Activated T-helper 17 cell treated with anti-CD3 and anti-CD28 coated beads, Interleukin-2, amount 50 U/mL, for 72 hours (primary cell): ENCODE measurements at regions not wholly inside any gene's neighbourhood (a gene's known extent, or its start where the extent isn't known, plus 50 kb on each side); places are given as distances from the start of the nearest gene placed in this dataset.
"Not testable (repeated sequence)": the region's sequence is repeated elsewhere in the genome, so short reads cannot be mapped to it uniquely, and the experiment has no call there.

ENCODE experiments used
- ATAC-seq: fragments of 150-1000 bp; cut with Tn5 transposase; replicated peaks from 2 replicates; pipeline ENCODE4 v1.10.0; 2021; ENCODE audit warnings: mild to moderate bottlenecking, moderate library complexity
- H3K27ac Mint-ChIP-seq: one replicate; pipeline ENCODE4 v1.8.0; 2022; ENCODE audit warnings: mixed read lengths
- H3K27me3 Mint-ChIP-seq: one replicate; pipeline ENCODE4 v1.8.0; 2022; ENCODE audit warnings: mixed read lengths
- H3K36me3 Mint-ChIP-seq: one replicate; pipeline ENCODE4 v1.8.0; 2022; ENCODE audit warnings: low read depth, mild to moderate bottlenecking, mixed read lengths
- H3K4me1 Mint-ChIP-seq: one replicate; pipeline ENCODE4 v1.8.0; 2022; ENCODE audit warnings: mixed read lengths
- H3K4me3 Mint-ChIP-seq: one replicate; pipeline ENCODE4 v1.8.0; 2022; ENCODE audit warnings: mild to moderate bottlenecking, mixed read lengths
- H3K9me3 Mint-ChIP-seq: one replicate; pipeline ENCODE4 v1.8.0; 2022; ENCODE audit warnings: mixed read lengths

- Mint-ChIP-seq H3K4me1 (no peaks in the 10 kb centered on the region), H3K9me3 (no peaks in the 10 kb centered on the region), H3K4me3 (no peak overlapping the region), H3K27me3 (no peaks in the 10 kb centered on the region), H3K36me3 (no peaks in the 10 kb centered on the region), H3K27ac (no peak overlapping the region)
- ATAC-seq: no peak
Measured at GRCh38 chr20:7171911-7172310, 404.4 kb downstream of the BMP2 start.

GRCh38 chr20:7174554-7174953, 407.1 kb downstream of the BMP2 start:
- H3K36me3 Mint-ChIP-seq: no peaks in the 10 kb centered on the region
- H3K27ac Mint-ChIP-seq: no peak overlapping the region
- peaks cover 6% of the 10 kb centered on the region for H3K9me3 Mint-ChIP-seq
- no peaks in the 10 kb centered on the region for H3K4me1 Mint-ChIP-seq
- no peaks in the 10 kb centered on the region for H3K27me3 Mint-ChIP-seq
- ATAC-seq: no peak
- no peak overlapping the region for H3K4me3 Mint-ChIP-seq

- not testable (repeated sequence) for H3K27me3 Mint-ChIP-seq, H3K27ac Mint-ChIP-seq, H3K36me3 Mint-ChIP-seq, H3K4me3 Mint-ChIP-seq, ATAC-seq, H3K4me1 Mint-ChIP-seq
- peaks cover 12% of the 10 kb centered on the region for H3K9me3 Mint-ChIP-seq
Measured at GRCh38 chr20:7175827-7176226, 408.3 kb downstream of the BMP2 start.

- Mint-ChIP-seq H3K4me1 (no peaks in the 10 kb centered on the region), H3K27me3 (no peaks in the 10 kb centered on the region), H3K4me3 (no peak overlapping the region), H3K9me3 (peaks cover 17% of the 10 kb centered on the region), H3K27ac (no peak overlapping the region), H3K36me3 (no peaks in the 10 kb centered on the region)
- ATAC-seq: no peak
Measured at GRCh38 chr20:7178004-7178403, 410.5 kb downstream of the BMP2 start.

GRCh38 chr20:7180256-7181045, 413.0 kb downstream of the BMP2 start:
- no peaks in the 10 kb centered on the region for H3K27me3 Mint-ChIP-seq
- H3K9me3 Mint-ChIP-seq: peaks cover 28% of the 10 kb centered on the region
- no peak overlapping the region for H3K27ac Mint-ChIP-seq
- no peak overlapping the region for H3K4me3 Mint-ChIP-seq
- ATAC-seq: no peak
- H3K36me3 Mint-ChIP-seq: no peaks in the 10 kb centered on the region
- no peaks in the 10 kb centered on the region for H3K4me1 Mint-ChIP-seq

GRCh38 chr20:7189231-7189630, 421.7 kb downstream of the BMP2 start:
- ATAC-seq: no peak
- Mint-ChIP-seq H3K27me3 (no peaks in the 10 kb centered on the region), H3K36me3 (no peaks in the 10 kb centered on the region), H3K27ac (no peak overlapping the region), H3K4me1 (no peaks in the 10 kb centered on the region), H3K9me3 (peaks cover 19% of the 10 kb centered on the region), H3K4me3 (no peak overlapping the region)

GRCh38 chr20:7193681-7194080, 426.2 kb downstream of the BMP2 start:
- H3K27ac Mint-ChIP-seq: no peak overlapping the region
- no peaks in the 10 kb centered on the region for H3K27me3 Mint-ChIP-seq
- no peak for ATAC-seq
- peaks cover 22% of the 10 kb centered on the region for H3K9me3 Mint-ChIP-seq
- H3K36me3 Mint-ChIP-seq: no peaks in the 10 kb centered on the region
- no peak overlapping the region for H3K4me3 Mint-ChIP-seq
- no peaks in the 10 kb centered on the region for H3K4me1 Mint-ChIP-seq

- H3K4me3 Mint-ChIP-seq: no peak overlapping the region
- H3K27ac Mint-ChIP-seq: no peak overlapping the region
- peaks cover 18% of the 10 kb centered on the region for H3K9me3 Mint-ChIP-seq
- no peaks in the 10 kb centered on the region for H3K4me1 Mint-ChIP-seq
- ATAC-seq: no peak
- no peaks in the 10 kb centered on the region for H3K27me3 Mint-ChIP-seq
- no peaks in the 10 kb centered on the region for H3K36me3 Mint-ChIP-seq
Measured at GRCh38 chr20:7195704-7196103, 428.2 kb downstream of the BMP2 start.

GRCh38 chr20:7196481-7196880, 429.0 kb downstream of the BMP2 start:
- H3K4me1 Mint-ChIP-seq: no peaks in the 10 kb centered on the region
- H3K4me3 Mint-ChIP-seq: no peak overlapping the region
- no peaks in the 10 kb centered on the region for H3K36me3 Mint-ChIP-seq
- no peak for ATAC-seq
- peaks cover 12% of the 10 kb centered on the region for H3K9me3 Mint-ChIP-seq
- no peaks in the 10 kb centered on the region for H3K27me3 Mint-ChIP-seq
- H3K27ac Mint-ChIP-seq: no peak overlapping the region

- no peak overlapping the region for H3K27ac Mint-ChIP-seq
- no peaks in the 10 kb centered on the region for H3K4me1 Mint-ChIP-seq
Measured at GRCh38 chr20:7199861-7200260, 432.4 kb downstream of the BMP2 start.

GRCh38 chr20:7207186-7207798, 439.8 kb downstream of the BMP2 start:
- H3K27me3 Mint-ChIP-seq: no peaks in the 10 kb centered on the region

More at GRCh38 chr20:7199861-7200260, 432.4 kb downstream of the BMP2 start:
- Mint-ChIP-seq H3K9me3 (peaks cover 16% of the 10 kb centered on the region), H3K36me3 (no peaks in the 10 kb centered on the region), H3K4me3 (no peak overlapping the region), H3K27me3 (no peaks in the 10 kb centered on the region)
- no peak for ATAC-seq

GRCh38 chr20:7210910-7211309, 443.4 kb downstream of the BMP2 start:
- H3K36me3 Mint-ChIP-seq: no peaks in the 10 kb centered on the region
- H3K27me3 Mint-ChIP-seq: no peaks in the 10 kb centered on the region
- no peak overlapping the region for H3K4me3 Mint-ChIP-seq
- peaks cover 14% of the 10 kb centered on the region for H3K9me3 Mint-ChIP-seq
- H3K4me1 Mint-ChIP-seq: no peaks in the 10 kb centered on the region
- ATAC-seq: no peak
- H3K27ac Mint-ChIP-seq: no peak overlapping the region

More at GRCh38 chr20:7207186-7207798, 439.8 kb downstream of the BMP2 start:
- H3K4me3 Mint-ChIP-seq: no peak overlapping the region
- peaks cover 14% of the 10 kb centered on the region for H3K9me3 Mint-ChIP-seq
- no peak overlapping the region for H3K27ac Mint-ChIP-seq
- H3K4me1 Mint-ChIP-seq: no peaks in the 10 kb centered on the region
- no peak for ATAC-seq
- no peaks in the 10 kb centered on the region for H3K36me3 Mint-ChIP-seq

GRCh38 chr20:7214081-7214740, 446.7 kb downstream of the BMP2 start:
- Mint-ChIP-seq H3K27ac (no peak overlapping the region), H3K36me3 (no peaks in the 10 kb centered on the region), H3K4me1 (no peaks in the 10 kb centered on the region), H3K4me3 (no peak overlapping the region), H3K9me3 (peaks cover 16% of the 10 kb centered on the region), H3K27me3 (no peaks in the 10 kb centered on the region)
- ATAC-seq: no peak

GRCh38 chr20:7217606-7218005, 450.1 kb downstream of the BMP2 start:
- H3K9me3 Mint-ChIP-seq: peaks cover 12% of the 10 kb centered on the region
- ATAC-seq: no peak

GRCh38 chr20:7220755-7221154, 453.3 kb downstream of the BMP2 start:
- Mint-ChIP-seq H3K4me1 (no peaks in the 10 kb centered on the region), H3K9me3 (peaks cover 19% of the 10 kb centered on the region), H3K27me3 (no peaks in the 10 kb centered on the region), H3K4me3 (no peak overlapping the region), H3K27ac (no peak overlapping the region), H3K36me3 (no peaks in the 10 kb centered on the region)
- no peak for ATAC-seq

More at GRCh38 chr20:7217606-7218005, 450.1 kb downstream of the BMP2 start:
- Mint-ChIP-seq H3K4me1 (no peaks in the 10 kb centered on the region), H3K27me3 (no peaks in the 10 kb centered on the region), H3K27ac (no peak overlapping the region), H3K4me3 (no peak overlapping the region), H3K36me3 (no peaks in the 10 kb centered on the region)
